Neural cell (in vitro differentiated cells): ENCODE measurements at regions not wholly inside any gene's neighbourhood (a gene's known extent, or its start where the extent isn't known, plus 50 kb on each side); places are given as distances from the start of the nearest gene placed in this dataset.
"Not testable (repeated sequence)": the region's sequence is repeated elsewhere in the genome, so short reads cannot be mapped to it uniquely, and the experiment has no call there.

Experiments used
- H2AFZ ChIP-seq: fragments of 200-600, 300-800 bp; sonication (generic), shearing (Covaris generic); 2 replicates; pipeline ENCODE4 v1.6.0; 2014; ENCODE audit warnings: low read depth, mild to moderate bottlenecking, antibody characterized with exemption, low read length, moderate library complexity
- H3F3A ChIP-seq: fragments of 200-600 bp; shearing (Covaris generic); 2 replicates; pipeline ENCODE4 v1.6.1; 2016; ENCODE audit warnings: mild to moderate bottlenecking, moderate library complexity, mixed read lengths, antibody characterized with exemption, low read length; ENCODE audit not compliant: insufficient read depth, poor library complexity, severe bottlenecking
- H3K27ac ChIP-seq: fragments of 200-600, 300-800 bp; sonication (generic), shearing (Covaris generic); 2 replicates; pipeline ENCODE4 v1.5.1; 2014; ENCODE audit warnings: mild to moderate bottlenecking, low read length, moderate library complexity
- H3K27me3 ChIP-seq: fragments of 300-800, 200-600 bp; sonication (generic), shearing (Covaris generic); 2 replicates; pipeline ENCODE4 v1.6.0; 2014; ENCODE audit warnings: mild to moderate bottlenecking, low read depth, low read length, moderate library complexity; ENCODE audit not compliant: insufficient read depth
- H3K36me3 ChIP-seq: fragments of 300-800, 200-600 bp; sonication (generic), shearing (Covaris generic); 2 replicates; pipeline ENCODE4 v1.5.1; 2014; ENCODE audit warnings: mild to moderate bottlenecking, antibody characterized with exemption, low read length, moderate library complexity; ENCODE audit not compliant: insufficient read depth
- H3K4me2 ChIP-seq: fragments of 300-800, 200-600 bp; sonication (generic), shearing (Covaris generic); 2 replicates; pipeline ENCODE4 v1.6.0; 2014; ENCODE audit warnings: mild to moderate bottlenecking, low read length
- H3K4me3 ChIP-seq: fragments of 300-800, 200-600 bp; sonication (generic), shearing (Covaris generic); 2 replicates; pipeline ENCODE4 v1.5.1; 2014; ENCODE audit warnings: mild to moderate bottlenecking, low read length, moderate library complexity
- H3K79me2 ChIP-seq: fragments of 200-600 bp; shearing (Covaris generic); replicated peaks from 2 replicates; pipeline ENCODE4 v1.6.0; 2014; ENCODE audit warnings: mild to moderate bottlenecking, low read length, moderate library complexity; ENCODE audit not compliant: insufficient read depth
- H3K9ac ChIP-seq: fragments of 300-800, 200-600 bp; sonication (generic), shearing (Covaris generic); 2 replicates; pipeline ENCODE4 v1.6.1; 2016; ENCODE audit warnings: mild to moderate bottlenecking, low read length, mixed read lengths
- H3K9me2 ChIP-seq: fragments of 200-600 bp; shearing (Covaris generic); 2 replicates; pipeline ENCODE4 v1.6.1; 2016; ENCODE audit warnings: mild to moderate bottlenecking, low read length, mixed read lengths; ENCODE audit not compliant: insufficient read depth
- H3K9me3 ChIP-seq: fragments of 200-600, 300-800 bp; sonication (generic), shearing (Covaris generic); 2 replicates; pipeline ENCODE4 v1.6.1; 2016; ENCODE audit warnings: mild to moderate bottlenecking, mixed run types, low read length, moderate library complexity, mixed read lengths
- H4K20me1 ChIP-seq: fragments of 200-600 bp; shearing (Covaris generic); 2 replicates; pipeline ENCODE4 v1.6.1; 2016; ENCODE audit warnings: mild to moderate bottlenecking, mixed run types; ENCODE audit not compliant: insufficient read depth
- EP300 ChIP-seq: fragments of 450-650 bp; conservative IDR thresholded peaks from 2 replicates; pipeline ENCODE4 v1.6.1; 2014; ENCODE audit warnings: antibody characterized with exemption, mild to moderate bottlenecking, moderate library complexity; ENCODE audit not compliant: poor library complexity, severe bottlenecking
- EZH2 ChIP-seq: fragments of 200-600, 300-800 bp; shearing (Covaris generic), sonication (generic); IDR thresholded peaks from 2 replicates; pipeline ENCODE4 v1.6.1; 2014; ENCODE audit warnings: antibody characterized with exemption, low read length, borderline replicate concordance, mild to moderate bottlenecking; ENCODE audit not compliant: insufficient read depth, poor library complexity, severe bottlenecking
- MXI1 ChIP-seq: fragments of 450-650 bp; conservative IDR thresholded peaks from 2 replicates; pipeline ENCODE4 v1.6.1; 2014; ENCODE audit warnings: antibody characterized with exemption, mild to moderate bottlenecking; ENCODE audit not compliant: poor library complexity, severe bottlenecking
- POLR2AphosphoS5 ChIP-seq: IDR thresholded peaks from 2 replicates; pipeline ENCODE4 v1.6.1; 2012
- RAD21 ChIP-seq: fragments of 450-650 bp; conservative IDR thresholded peaks from 2 replicates; pipeline ENCODE4 v1.6.1; 2014; ENCODE audit warnings: antibody characterized with exemption, mild to moderate bottlenecking, moderate library complexity
- SMC3 ChIP-seq: fragments of 450-650 bp; conservative IDR thresholded peaks from 2 replicates; pipeline ENCODE4 v1.6.1; 2014; ENCODE audit warnings: antibody characterized with exemption, mild to moderate bottlenecking, moderate library complexity; ENCODE audit not compliant: poor library complexity
- TAF1 ChIP-seq: IDR thresholded peaks from 2 replicates; pipeline ENCODE4 v1.6.1; 2012; ENCODE audit warnings: low read depth
- TF ChIP-seq, protein P1 (sequence below): IDR thresholded peaks from 2 replicates; pipeline ENCODE4 v1.6.1; 2012; ENCODE audit warnings: borderline replicate concordance
- TF ChIP-seq, protein P2 (sequence below): fragments of 450-650 bp; IDR thresholded peaks from 2 replicates; pipeline ENCODE4 v1.5.1; 2014; ENCODE audit warnings: antibody characterized with exemption, mild to moderate bottlenecking, moderate library complexity; ENCODE audit not compliant: poor library complexity, severe bottlenecking

DNA sequence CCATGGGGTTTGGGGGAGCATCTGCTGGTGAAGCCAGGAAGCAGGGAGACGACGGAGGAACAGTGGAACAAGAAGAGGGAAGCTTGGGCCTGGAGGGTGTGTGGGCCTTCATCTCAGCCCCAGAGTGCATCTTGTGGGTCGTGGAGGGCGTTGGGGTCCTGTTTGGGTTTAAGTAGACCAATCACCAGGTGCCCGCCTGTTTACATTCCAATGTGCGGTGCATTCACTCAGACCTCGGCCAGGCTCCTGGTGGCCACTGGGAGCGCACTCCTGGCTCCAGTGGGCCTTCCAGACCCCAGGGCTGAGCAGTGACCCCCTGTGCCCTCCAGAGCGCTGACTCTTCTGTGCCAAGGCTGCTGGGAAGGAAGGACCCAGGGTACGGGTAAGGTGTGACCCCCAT, 293.7 kb downstream of the NDUFA10 start:
- no peak overlapping the region for H2AFZ ChIP-seq
- no peak overlapping the region for H3K4me2 ChIP-seq
- no peaks in the 10 kb centered on the region for H3K9me3 ChIP-seq
- H3K36me3 ChIP-seq: no peaks in the 10 kb centered on the region
- H3K27ac ChIP-seq: no peak overlapping the region
- TF ChIP-seq EP300 (no peak), TAF1 (no peak), POLR2AphosphoS5 (no peak), SMC3 (no peak), MXI1 (no peak), EZH2 (no peak), RAD21 (no peak)
- TF ChIP-seq, protein P1, sequence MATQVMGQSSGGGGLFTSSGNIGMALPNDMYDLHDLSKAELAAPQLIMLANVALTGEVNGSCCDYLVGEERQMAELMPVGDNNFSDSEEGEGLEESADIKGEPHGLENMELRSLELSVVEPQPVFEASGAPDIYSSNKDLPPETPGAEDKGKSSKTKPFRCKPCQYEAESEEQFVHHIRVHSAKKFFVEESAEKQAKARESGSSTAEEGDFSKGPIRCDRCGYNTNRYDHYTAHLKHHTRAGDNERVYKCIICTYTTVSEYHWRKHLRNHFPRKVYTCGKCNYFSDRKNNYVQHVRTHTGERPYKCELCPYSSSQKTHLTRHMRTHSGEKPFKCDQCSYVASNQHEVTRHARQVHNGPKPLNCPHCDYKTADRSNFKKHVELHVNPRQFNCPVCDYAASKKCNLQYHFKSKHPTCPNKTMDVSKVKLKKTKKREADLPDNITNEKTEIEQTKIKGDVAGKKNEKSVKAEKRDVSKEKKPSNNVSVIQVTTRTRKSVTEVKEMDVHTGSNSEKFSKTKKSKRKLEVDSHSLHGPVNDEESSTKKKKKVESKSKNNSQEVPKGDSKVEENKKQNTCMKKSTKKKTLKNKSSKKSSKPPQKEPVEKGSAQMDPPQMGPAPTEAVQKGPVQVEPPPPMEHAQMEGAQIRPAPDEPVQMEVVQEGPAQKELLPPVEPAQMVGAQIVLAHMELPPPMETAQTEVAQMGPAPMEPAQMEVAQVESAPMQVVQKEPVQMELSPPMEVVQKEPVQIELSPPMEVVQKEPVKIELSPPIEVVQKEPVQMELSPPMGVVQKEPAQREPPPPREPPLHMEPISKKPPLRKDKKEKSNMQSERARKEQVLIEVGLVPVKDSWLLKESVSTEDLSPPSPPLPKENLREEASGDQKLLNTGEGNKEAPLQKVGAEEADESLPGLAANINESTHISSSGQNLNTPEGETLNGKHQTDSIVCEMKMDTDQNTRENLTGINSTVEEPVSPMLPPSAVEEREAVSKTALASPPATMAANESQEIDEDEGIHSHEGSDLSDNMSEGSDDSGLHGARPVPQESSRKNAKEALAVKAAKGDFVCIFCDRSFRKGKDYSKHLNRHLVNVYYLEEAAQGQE: no peak
- TF ChIP-seq, protein P2, sequence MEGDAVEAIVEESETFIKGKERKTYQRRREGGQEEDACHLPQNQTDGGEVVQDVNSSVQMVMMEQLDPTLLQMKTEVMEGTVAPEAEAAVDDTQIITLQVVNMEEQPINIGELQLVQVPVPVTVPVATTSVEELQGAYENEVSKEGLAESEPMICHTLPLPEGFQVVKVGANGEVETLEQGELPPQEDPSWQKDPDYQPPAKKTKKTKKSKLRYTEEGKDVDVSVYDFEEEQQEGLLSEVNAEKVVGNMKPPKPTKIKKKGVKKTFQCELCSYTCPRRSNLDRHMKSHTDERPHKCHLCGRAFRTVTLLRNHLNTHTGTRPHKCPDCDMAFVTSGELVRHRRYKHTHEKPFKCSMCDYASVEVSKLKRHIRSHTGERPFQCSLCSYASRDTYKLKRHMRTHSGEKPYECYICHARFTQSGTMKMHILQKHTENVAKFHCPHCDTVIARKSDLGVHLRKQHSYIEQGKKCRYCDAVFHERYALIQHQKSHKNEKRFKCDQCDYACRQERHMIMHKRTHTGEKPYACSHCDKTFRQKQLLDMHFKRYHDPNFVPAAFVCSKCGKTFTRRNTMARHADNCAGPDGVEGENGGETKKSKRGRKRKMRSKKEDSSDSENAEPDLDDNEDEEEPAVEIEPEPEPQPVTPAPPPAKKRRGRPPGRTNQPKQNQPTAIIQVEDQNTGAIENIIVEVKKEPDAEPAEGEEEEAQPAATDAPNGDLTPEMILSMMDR: no peak
- H3K79me2 ChIP-seq: no peaks in the 10 kb centered on the region
- no peak overlapping the region for H3K4me3 ChIP-seq
- H4K20me1 ChIP-seq: no peaks in the 10 kb centered on the region
- no peaks in the 10 kb centered on the region for H3K9me2 ChIP-seq
- H3F3A ChIP-seq: no peaks in the 10 kb centered on the region
- no peak overlapping the region for H3K9ac ChIP-seq
- H3K27me3 ChIP-seq: no peaks in the 10 kb centered on the region

DNA sequence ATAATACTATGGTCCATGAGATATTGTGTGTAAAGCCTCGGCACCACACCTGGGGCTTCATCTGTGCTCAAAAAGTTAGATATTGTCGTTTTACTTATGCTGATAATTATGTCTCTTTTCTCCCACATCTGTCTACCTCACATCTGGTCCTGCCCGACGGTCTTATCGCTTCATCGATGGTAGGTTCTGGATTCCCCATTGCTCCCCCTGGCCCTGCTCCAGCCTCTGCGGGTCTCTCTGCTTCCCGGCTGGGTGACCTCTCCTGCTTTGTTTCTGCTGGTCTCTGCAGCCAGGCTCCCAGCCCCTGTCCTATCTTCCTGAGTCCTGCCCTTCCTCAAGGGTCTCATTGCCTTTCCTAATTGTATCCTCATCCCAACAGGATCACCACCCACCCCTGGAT, 294.2 kb downstream of the NDUFA10 start:
- Histone ChIP-seq H3K4me3 (no peak overlapping the region), H3K27ac (no peak overlapping the region), H3K36me3 (no peaks in the 10 kb centered on the region), H3K27me3 (no peaks in the 10 kb centered on the region), H3K4me2 (no peak overlapping the region), H2AFZ (no peak overlapping the region), H3K79me2 (no peaks in the 10 kb centered on the region), H3K9me3 (no peaks in the 10 kb centered on the region), H4K20me1 (no peaks in the 10 kb centered on the region), H3K9me2 (no peaks in the 10 kb centered on the region), H3F3A (no peaks in the 10 kb centered on the region), H3K9ac (no peak overlapping the region)
- TF ChIP-seq, protein P1: no peak
- no peak for TF ChIP-seq SMC3
- no peak for TF ChIP-seq MXI1
- TF ChIP-seq TAF1: no peak
- TF ChIP-seq EP300: no peak
- no peak for TF ChIP-seq EZH2
- TF ChIP-seq, protein P2: no peak
- no peak for TF ChIP-seq RAD21
- no peak for TF ChIP-seq POLR2AphosphoS5

DNA sequence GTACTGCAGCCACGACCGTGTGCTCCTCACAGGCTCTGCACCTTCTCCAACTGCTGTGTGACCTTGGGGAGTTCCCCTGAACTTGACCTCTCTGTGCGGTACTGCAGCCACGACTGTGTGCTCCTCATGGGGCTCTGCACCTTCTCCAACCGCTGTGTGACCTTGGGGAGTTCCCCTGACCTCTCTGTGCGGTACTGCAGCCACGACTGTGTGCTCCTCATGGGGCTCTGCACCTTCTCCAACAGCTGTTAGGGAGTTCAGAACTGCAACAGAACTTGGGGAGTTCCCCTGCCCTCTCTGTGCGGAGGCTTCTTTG, 294.6 kb downstream of the NDUFA10 start:
- not testable (repeated sequence) for H3K27ac ChIP-seq, H3K4me2 ChIP-seq, H2AFZ ChIP-seq, H3K79me2 ChIP-seq, H3F3A ChIP-seq, H3K4me3 ChIP-seq, H3K36me3 ChIP-seq, H3K9me3 ChIP-seq, H3K9ac ChIP-seq, H4K20me1 ChIP-seq, H3K27me3 ChIP-seq, H3K9me2 ChIP-seq
